Stomach smooth muscle (tissue), 2 donors: ENCODE measurements at regions not wholly inside any gene's neighbourhood (a gene's known extent, or its start where the extent isn't known, plus 50 kb on each side); places are given as distances from the start of the nearest gene placed in this dataset.

ENCODE experiments used
- H3K27ac ChIP-seq: one replicate; pipeline ENCODE4 v1.7.0; 2013; ENCODE audit warnings: mild to moderate bottlenecking, low read length, inconsistent platforms
- H3K27me3 ChIP-seq, 2 donors: one replicate each; pipeline ENCODE4 v1.7.0; 2013; ENCODE audit warnings: low read length in 2 of 2; ENCODE audit not compliant: insufficient read depth in 2 of 2, control insufficient read depth in 1 of 2
- H3K36me3 ChIP-seq, 2 donors: one replicate each; pipeline ENCODE4 v1.7.0; 2013; ENCODE audit warnings: low read length in 2 of 2; ENCODE audit not compliant: control insufficient read depth in 2 of 2, insufficient read depth in 2 of 2
- H3K4me1 ChIP-seq: one replicate; pipeline ENCODE4 v1.7.0; 2013; ENCODE audit warnings: low read length; ENCODE audit not compliant: control insufficient read depth, insufficient read depth
- H3K4me3 ChIP-seq, 2 donors: one replicate each; pipeline ENCODE4 v1.7.0; 2013; ENCODE audit warnings: low read length in 2 of 2
- H3K9ac ChIP-seq, 2 donors: one replicate each; pipeline ENCODE4 v1.7.0; 2013; ENCODE audit warnings: low read length in 2 of 2, mild to moderate bottlenecking in 1 of 2
- H3K9me3 ChIP-seq, 2 donors: one replicate each; pipeline ENCODE4 v1.7.0; 2013; ENCODE audit warnings: low read length in 2 of 2; ENCODE audit not compliant: control insufficient read depth in 2 of 2
- donor health status: healthy.
- donor health status: Pancreatic carcinoma.

- no peaks in the 10 kb centered on the region for H3K36me3 ChIP-seq
- no peak overlapping the region for H3K27ac ChIP-seq
- H3K9ac ChIP-seq = no peak overlapping the region
- no peaks in the 10 kb centered on the region for H3K27me3 ChIP-seq
- no peak overlapping the region for H3K4me3 ChIP-seq
- H3K9me3 ChIP-seq = no peaks in the 10 kb centered on the region
- no peaks in the 10 kb centered on the region for H3K4me1 ChIP-seq
Measured at GRCh38 chr4:14184767-14185166, 557.2 kb upstream of the BOD1L1 start.

GRCh38 chr4:14188214-14188613 is 560.7 kb upstream of the BOD1L1 start:
- no peak overlapping the region for H3K4me3 ChIP-seq
- H3K36me3 ChIP-seq = no peaks in the 10 kb centered on the region
- no peak overlapping the region for H3K9ac ChIP-seq
- no peaks in the 10 kb centered on the region for H3K27me3 ChIP-seq
- H3K27ac ChIP-seq = no peak overlapping the region
- H3K4me1 ChIP-seq = no peaks in the 10 kb centered on the region
- no peaks in the 10 kb centered on the region for H3K9me3 ChIP-seq

- H3K27ac ChIP-seq = no peak overlapping the region
- no peaks in the 10 kb centered on the region for H3K9me3 ChIP-seq
- no peak overlapping the region for H3K9ac ChIP-seq
- H3K4me1 ChIP-seq = no peaks in the 10 kb centered on the region
- H3K4me3 ChIP-seq = no peak overlapping the region
- no peaks in the 10 kb centered on the region for H3K27me3 ChIP-seq
- H3K36me3 ChIP-seq = no peaks in the 10 kb centered on the region
Measured at GRCh38 chr4:14193601-14194000, 566.1 kb upstream of the BOD1L1 start.

- Histone ChIP-seq H3K27ac (no peak overlapping the region), H3K9me3 (no peaks in the 10 kb centered on the region), H3K9ac (no peak overlapping the region), H3K27me3 (no peaks in the 10 kb centered on the region), H3K36me3 (no peaks in the 10 kb centered on the region), H3K4me3 (no peak overlapping the region), H3K4me1 (no peaks in the 10 kb centered on the region)
Measured at GRCh38 chr4:14196131-14196530, 568.6 kb upstream of the BOD1L1 start.

GRCh38 chr4:14215116-14215770 is 587.7 kb upstream of the BOD1L1 start:
- H3K9me3 ChIP-seq = peaks cover 2 to 4% of the 10 kb centered on the region in 2 donors
- H3K4me3 ChIP-seq = no peak overlapping the region
- no peak overlapping the region for H3K9ac ChIP-seq
- H3K27ac ChIP-seq = no peak overlapping the region
- no peaks in the 10 kb centered on the region for H3K4me1 ChIP-seq
- H3K27me3 ChIP-seq = no peaks in the 10 kb centered on the region
- no peaks in the 10 kb centered on the region for H3K36me3 ChIP-seq

- no peak overlapping the region for H3K4me3 ChIP-seq
- no peaks in the 10 kb centered on the region for H3K27me3 ChIP-seq
- no peaks in the 10 kb centered on the region for H3K4me1 ChIP-seq
- H3K9ac ChIP-seq = no peak overlapping the region
- no peak overlapping the region for H3K27ac ChIP-seq
- no peaks in the 10 kb centered on the region for H3K36me3 ChIP-seq
- H3K9me3 ChIP-seq = peaks cover 2 to 4% of the 10 kb centered on the region in 2 donors
Measured at GRCh38 chr4:14217401-14217800, 589.9 kb upstream of the BOD1L1 start.

- Histone ChIP-seq H3K27me3 (no peaks in the 10 kb centered on the region), H3K9ac (no peak overlapping the region), H3K4me3 (no peak overlapping the region), H3K36me3 (no peaks in the 10 kb centered on the region), H3K27ac (no peak overlapping the region), H3K9me3 (peaks cover 0 to 2% of the 10 kb centered on the region in 2 donors), H3K4me1 (no peaks in the 10 kb centered on the region)
Measured at GRCh38 chr4:14218641-14219040, 591.1 kb upstream of the BOD1L1 start.

- Histone ChIP-seq H3K27ac (no peak overlapping the region), H3K4me3 (no peak overlapping the region), H3K4me1 (no peaks in the 10 kb centered on the region), H3K9me3 (no peaks in the 10 kb centered on the region), H3K9ac (no peak overlapping the region), H3K36me3 (no peaks in the 10 kb centered on the region), H3K27me3 (no peaks in the 10 kb centered on the region)
Measured at GRCh38 chr4:14221176-14221575, 593.7 kb upstream of the BOD1L1 start.

- no peaks in the 10 kb centered on the region for H3K27me3 ChIP-seq
- H3K9me3 ChIP-seq = no peaks in the 10 kb centered on the region
- H3K4me1 ChIP-seq = no peaks in the 10 kb centered on the region
- H3K9ac ChIP-seq = no peak overlapping the region
- no peak overlapping the region for H3K4me3 ChIP-seq
- no peak overlapping the region for H3K27ac ChIP-seq
- H3K36me3 ChIP-seq = no peaks in the 10 kb centered on the region
Measured at GRCh38 chr4:14222377-14223029, 595.0 kb upstream of the BOD1L1 start.

GRCh38 chr4:14223461-14223860 is 595.9 kb upstream of the BOD1L1 start:
- Histone ChIP-seq H3K36me3 (no peaks in the 10 kb centered on the region), H3K4me1 (no peaks in the 10 kb centered on the region), H3K27ac (no peak overlapping the region), H3K4me3 (no peak overlapping the region), H3K9ac (no peak overlapping the region), H3K9me3 (no peaks in the 10 kb centered on the region), H3K27me3 (no peaks in the 10 kb centered on the region)

- no peak overlapping the region for H3K4me3 ChIP-seq
- no peak overlapping the region for H3K27ac ChIP-seq
- no peaks in the 10 kb centered on the region for H3K27me3 ChIP-seq
- H3K4me1 ChIP-seq = no peaks in the 10 kb centered on the region
- no peaks in the 10 kb centered on the region for H3K36me3 ChIP-seq
- no peak overlapping the region for H3K9ac ChIP-seq
- no peaks in the 10 kb centered on the region for H3K9me3 ChIP-seq
Measured at GRCh38 chr4:14225688-14226207, 598.2 kb upstream of the BOD1L1 start.
